ENCODE measurements at regions not wholly inside any gene's neighbourhood (a gene's known extent, or its start where the extent isn't known, plus 50 kb on each side); places are given as distances from the start of the nearest gene placed in this dataset.
A peak's percentile ranks its signal among the peaks of the same experiment; 100 is the strongest.

- no peak for DNase-seq (ENCODE audit: low spot score)
- H3K36me3 ChIP-seq (ENCODE audit: low read depth), result no peaks in the 10 kb centered on the region
- no peaks in the 10 kb centered on the region for H3K27me3 ChIP-seq (ENCODE audit: insufficient read depth, poor library complexity, severe bottlenecking)
- H3K4me3 ChIP-seq (ENCODE audit: severe bottlenecking), result no peak overlapping the region
- H3K9me3 ChIP-seq (ENCODE audit: severe bottlenecking), result no peaks in the 10 kb centered on the region
- no peak for ATAC-seq (ENCODE audit: low read depth)
- H3K4me1 ChIP-seq (ENCODE audit: insufficient read depth, poor library complexity, severe bottlenecking), result peaks cover 24% of the 10 kb centered on the region
- no peak overlapping the region for H3K27ac ChIP-seq (ENCODE audit: poor library complexity, severe bottlenecking)
- no peak for TF ChIP-seq CTCF (IDR thresholded peaks at IDR 0.05; ENCODE audit: poor library complexity, severe bottlenecking)
Measured at GRCh38 chr16:24643489-24643888, 86.0 kb upstream of the TNRC6A start.

GRCh38 chr16:24645739-24646645 is 83.5 kb upstream of the TNRC6A start:
- TF ChIP-seq CTCF (IDR thresholded peaks at IDR 0.05; ENCODE audit: poor library complexity, severe bottlenecking), result no peak
- Histone ChIP-seq H3K4me1 (ENCODE audit: insufficient read depth, poor library complexity, severe bottlenecking) (peaks cover 24% of the 10 kb centered on the region), H3K27ac (ENCODE audit: poor library complexity, severe bottlenecking) (peak overlapping the region; percentile 97), H3K27me3 (ENCODE audit: insufficient read depth, poor library complexity, severe bottlenecking) (no peaks in the 10 kb centered on the region), H3K36me3 (ENCODE audit: low read depth) (no peaks in the 10 kb centered on the region), H3K9me3 (ENCODE audit: severe bottlenecking) (no peaks in the 10 kb centered on the region), H3K4me3 (ENCODE audit: severe bottlenecking) (no peak overlapping the region)
- DNase-seq (ENCODE audit: low spot score), result peak; percentile 76
- ATAC-seq (ENCODE audit: low read depth), result peak; percentile 97

- Histone ChIP-seq H3K27ac (ENCODE audit: poor library complexity, severe bottlenecking) (peak overlapping the region; percentile 97), H3K36me3 (ENCODE audit: low read depth) (no peaks in the 10 kb centered on the region), H3K27me3 (ENCODE audit: insufficient read depth, poor library complexity, severe bottlenecking) (no peaks in the 10 kb centered on the region), H3K9me3 (ENCODE audit: severe bottlenecking) (no peaks in the 10 kb centered on the region), H3K4me1 (ENCODE audit: insufficient read depth, poor library complexity, severe bottlenecking) (peaks cover 24% of the 10 kb centered on the region), H3K4me3 (ENCODE audit: severe bottlenecking) (no peak overlapping the region)
- no peak for TF ChIP-seq CTCF (IDR thresholded peaks at IDR 0.05; ENCODE audit: poor library complexity, severe bottlenecking)
- ATAC-seq (ENCODE audit: low read depth) (peak; percentile 36; the same call in 2 of the 3 replicates), DNase-seq (ENCODE audit: low spot score) (no peak)
Measured at GRCh38 chr16:24646646-24646995, 82.8 kb upstream of the TNRC6A start.

GRCh38 chr16:24652209-24652712 is 77.2 kb upstream of the TNRC6A start:
- Histone ChIP-seq H3K4me1 (ENCODE audit: insufficient read depth, poor library complexity, severe bottlenecking) (peaks cover 13% of the 10 kb centered on the region), H3K27ac (ENCODE audit: poor library complexity, severe bottlenecking) (no peak overlapping the region), H3K27me3 (ENCODE audit: insufficient read depth, poor library complexity, severe bottlenecking) (no peaks in the 10 kb centered on the region), H3K9me3 (ENCODE audit: severe bottlenecking) (no peaks in the 10 kb centered on the region), H3K4me3 (ENCODE audit: severe bottlenecking) (no peak overlapping the region), H3K36me3 (ENCODE audit: low read depth) (no peaks in the 10 kb centered on the region)
- ATAC-seq (ENCODE audit: low read depth), result no peak
- no peak for DNase-seq (ENCODE audit: low spot score)
- no peak for TF ChIP-seq CTCF (IDR thresholded peaks at IDR 0.05; ENCODE audit: poor library complexity, severe bottlenecking)

- Histone ChIP-seq H3K27ac (ENCODE audit: poor library complexity, severe bottlenecking) (no peak overlapping the region), H3K9me3 (ENCODE audit: severe bottlenecking) (no peaks in the 10 kb centered on the region), H3K4me1 (ENCODE audit: insufficient read depth, poor library complexity, severe bottlenecking) (peaks cover 9% of the 10 kb centered on the region), H3K27me3 (ENCODE audit: insufficient read depth, poor library complexity, severe bottlenecking) (no peaks in the 10 kb centered on the region), H3K4me3 (ENCODE audit: severe bottlenecking) (no peak overlapping the region), H3K36me3 (ENCODE audit: low read depth) (no peaks in the 10 kb centered on the region)
- no peak for TF ChIP-seq CTCF (IDR thresholded peaks at IDR 0.05; ENCODE audit: poor library complexity, severe bottlenecking)
- DNase-seq (ENCODE audit: low spot score) (no peak), ATAC-seq (ENCODE audit: low read depth) (no peak)
Measured at GRCh38 chr16:24652803-24653202, 76.6 kb upstream of the TNRC6A start.
